Activated CD4-positive, alpha-beta T cell treated with anti-CD3 and anti-CD28 coated beads for 4 hours (primary cell): ENCODE measurements at regions not wholly inside any gene's neighbourhood (a gene's known extent, or its start where the extent isn't known, plus 50 kb on each side); places are given as distances from the start of the nearest gene placed in this dataset.

Experiments
- DNase-seq, 2 donors: peaks; one replicate each; pipeline ENCODE4 v3.0.0-alpha.2; 2020

- no peak for DNase-seq
Measured at GRCh38 chrX:149151805-149152757, 353.0 kb downstream of the IDS start.

GRCh38 chrX:149145845-149146285 lies 359.2 kb downstream of the IDS start:
- DNase-seq = no peak

- no peak for DNase-seq
Measured at GRCh38 chrX:149131774-149132173, 373.3 kb downstream of the IDS start.

- DNase-seq = no peak
Measured at GRCh38 chrX:149129767-149130166, 375.3 kb downstream of the IDS start.

- DNase-seq = no peak
Measured at GRCh38 chrX:149124526-149125108, 380.5 kb downstream of the IDS start.

GRCh38 chrX:149121206-149121920 lies 383.7 kb downstream of the IDS start:
- DNase-seq = no peak

GRCh38 chrX:149120459-149120858 lies 384.6 kb downstream of the IDS start:
- no peak for DNase-seq

- no peak for DNase-seq
Measured at GRCh38 chrX:149114874-149115273, 390.2 kb downstream of the IDS start.

GRCh38 chrX:149114001-149114400 lies 391.1 kb downstream of the IDS start:
- no peak for DNase-seq

GRCh38 chrX:149097786-149098185 lies 407.3 kb downstream of the IDS start:
- DNase-seq = no peak

- DNase-seq = no peak
Measured at GRCh38 chrX:149092179-149092578, 412.9 kb downstream of the IDS start.

GRCh38 chrX:149079805-149080406 lies 425.2 kb downstream of the IDS start:
- no peak for DNase-seq

- no peak for DNase-seq
Measured at GRCh38 chrX:149074398-149074797, 430.7 kb downstream of the IDS start.

GRCh38 chrX:149073479-149073878 lies 431.6 kb downstream of the IDS start:
- DNase-seq = no peak

- DNase-seq = no peak
Measured at GRCh38 chrX:149069899-149070298, 435.2 kb downstream of the IDS start.

GRCh38 chrX:149060921-149061320 lies 444.2 kb downstream of the IDS start:
- DNase-seq = no peak
